Fibroblast of the aortic adventitia (primary cell): ENCODE measurements at regions not wholly inside any gene's neighbourhood (a gene's known extent, or its start where the extent isn't known, plus 50 kb on each side); places are given as distances from the start of the nearest gene placed in this dataset.

Source experiments
- DNase-seq: peaks from one replicate; pipeline ENCODE4 v3.0.0-alpha.2; 2010; ENCODE audit warnings: low read depth
- H3K4me3 ChIP-seq: 2 replicates; pipeline ENCODE4 v1.5.1; 2011; ENCODE audit warnings: low read depth, mild to moderate bottlenecking, control low read depth, low read length, moderate library complexity
- CTCF ChIP-seq: IDR thresholded peaks from 2 replicates; pipeline ENCODE4 v1.5.1; 2011; ENCODE audit warnings: mild to moderate bottlenecking, low read length, control low read depth, inconsistent platforms; ENCODE audit not compliant: insufficient read depth

- TF ChIP-seq CTCF, result no peak
- H3K4me3 ChIP-seq, result no peak overlapping the region
- DNase-seq, result no peak
Measured at GRCh38 chr2:107545851-107546250, 280.8 kb upstream of the RGPD4 start.

GRCh38 chr2:107548216-107548615, 278.5 kb upstream of the RGPD4 start:
- no peak for DNase-seq
- no peak for TF ChIP-seq CTCF
- no peak overlapping the region for H3K4me3 ChIP-seq

GRCh38 chr2:107553046-107553445, 273.6 kb upstream of the RGPD4 start:
- TF ChIP-seq CTCF, result no peak
- DNase-seq, result no peak
- H3K4me3 ChIP-seq, result no peak overlapping the region

GRCh38 chr2:107553539-107553938, 273.2 kb upstream of the RGPD4 start:
- TF ChIP-seq CTCF, result no peak
- DNase-seq, result no peak

GRCh38 chr2:107556038-107556627, 270.6 kb upstream of the RGPD4 start:
- no peak for DNase-seq
- H3K4me3 ChIP-seq, result no peak overlapping the region
- no peak for TF ChIP-seq CTCF

More at GRCh38 chr2:107553539-107553938, 273.2 kb upstream of the RGPD4 start:
- H3K4me3 ChIP-seq, result no peak overlapping the region

- TF ChIP-seq CTCF, result no peak
- no peak overlapping the region for H3K4me3 ChIP-seq
- DNase-seq, result no peak
Measured at GRCh38 chr2:107558295-107558694, 268.4 kb upstream of the RGPD4 start.

- no peak for DNase-seq
- TF ChIP-seq CTCF, result no peak
- H3K4me3 ChIP-seq, result no peak overlapping the region
Measured at GRCh38 chr2:107569496-107569895, 257.2 kb upstream of the RGPD4 start.
